Adipocyte (in vitro differentiated cells): ENCODE measurements at regions not wholly inside any gene's neighbourhood (a gene's known extent, or its start where the extent isn't known, plus 50 kb on each side); places are given as distances from the start of the nearest gene placed in this dataset.

Experiments
- DNase-seq: peaks from one replicate; pipeline ENCODE4 v3.0.0-alpha.2; 2015; ENCODE audit warnings: low read depth
- H3K27me3 ChIP-seq: replicated peaks from 2 replicates; pipeline ENCODE4 v1.7.0; 2013; ENCODE audit warnings: mild to moderate bottlenecking, low read length, moderate library complexity; ENCODE audit not compliant: control insufficient read depth, insufficient read depth
- H3K36me3 ChIP-seq: 2 replicates; pipeline ENCODE4 v1.7.0; 2013; ENCODE audit warnings: low read length, mild to moderate bottlenecking, moderate library complexity; ENCODE audit not compliant: control insufficient read depth, insufficient read depth, severe bottlenecking
- H3K4me1 ChIP-seq: 2 replicates; pipeline ENCODE4 v1.7.0; 2013; ENCODE audit warnings: mild to moderate bottlenecking, low read length, moderate library complexity; ENCODE audit not compliant: control insufficient read depth, insufficient read depth
- H3K4me3 ChIP-seq: 2 replicates; pipeline ENCODE4 v1.7.0; 2013; ENCODE audit warnings: mild to moderate bottlenecking, low read length, moderate library complexity
- H3K9ac ChIP-seq: 2 replicates; pipeline ENCODE4 v1.7.0; 2013; ENCODE audit warnings: mild to moderate bottlenecking, low read length, moderate library complexity
- H3K9me3 ChIP-seq: 2 replicates; pipeline ENCODE4 v1.7.0; 2013; ENCODE audit warnings: mild to moderate bottlenecking, low read length, moderate library complexity; ENCODE audit not compliant: control insufficient read depth

DNA sequence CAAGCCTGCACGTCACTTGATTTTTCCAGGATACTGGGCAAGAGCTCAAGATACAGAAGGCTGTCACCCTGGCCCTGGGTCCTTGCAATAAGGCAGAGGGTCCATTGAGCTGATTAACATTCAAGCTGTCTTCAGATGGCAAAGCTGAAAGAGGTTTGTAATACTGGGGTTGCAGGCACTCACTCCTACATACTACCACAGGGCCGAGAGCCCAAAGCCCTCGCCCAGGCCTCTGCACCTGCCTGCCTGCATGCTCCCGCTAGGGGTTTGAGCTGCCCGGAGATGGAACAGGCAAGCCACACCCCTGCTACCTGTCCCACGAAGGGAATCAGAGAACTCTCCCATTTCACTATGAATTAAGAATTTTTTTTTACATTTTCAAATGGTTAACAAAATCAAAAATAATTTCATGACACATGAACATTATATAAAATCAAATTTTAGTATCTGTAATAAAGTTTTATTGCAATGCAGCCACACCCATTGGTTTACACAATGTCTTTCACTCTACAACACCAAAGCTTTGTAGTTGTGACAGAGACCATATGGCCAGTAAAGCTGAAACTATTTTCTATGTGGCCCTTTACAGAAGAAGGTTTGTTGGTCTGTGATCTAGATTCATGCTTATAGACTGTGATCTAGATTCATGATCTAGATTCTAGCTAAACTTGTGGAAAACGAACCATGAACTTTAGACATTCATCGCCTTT, 530.4 kb upstream of the IGFBP7 start:
- no peak for DNase-seq
- no peak overlapping the region for H3K9ac ChIP-seq
- H3K4me1 ChIP-seq, result no peaks in the 10 kb centered on the region
- H3K36me3 ChIP-seq, result no peaks in the 10 kb centered on the region
- no peaks in the 10 kb centered on the region for H3K9me3 ChIP-seq
- no peak overlapping the region for H3K4me3 ChIP-seq
- no peaks in the 10 kb centered on the region for H3K27me3 ChIP-seq

DNA sequence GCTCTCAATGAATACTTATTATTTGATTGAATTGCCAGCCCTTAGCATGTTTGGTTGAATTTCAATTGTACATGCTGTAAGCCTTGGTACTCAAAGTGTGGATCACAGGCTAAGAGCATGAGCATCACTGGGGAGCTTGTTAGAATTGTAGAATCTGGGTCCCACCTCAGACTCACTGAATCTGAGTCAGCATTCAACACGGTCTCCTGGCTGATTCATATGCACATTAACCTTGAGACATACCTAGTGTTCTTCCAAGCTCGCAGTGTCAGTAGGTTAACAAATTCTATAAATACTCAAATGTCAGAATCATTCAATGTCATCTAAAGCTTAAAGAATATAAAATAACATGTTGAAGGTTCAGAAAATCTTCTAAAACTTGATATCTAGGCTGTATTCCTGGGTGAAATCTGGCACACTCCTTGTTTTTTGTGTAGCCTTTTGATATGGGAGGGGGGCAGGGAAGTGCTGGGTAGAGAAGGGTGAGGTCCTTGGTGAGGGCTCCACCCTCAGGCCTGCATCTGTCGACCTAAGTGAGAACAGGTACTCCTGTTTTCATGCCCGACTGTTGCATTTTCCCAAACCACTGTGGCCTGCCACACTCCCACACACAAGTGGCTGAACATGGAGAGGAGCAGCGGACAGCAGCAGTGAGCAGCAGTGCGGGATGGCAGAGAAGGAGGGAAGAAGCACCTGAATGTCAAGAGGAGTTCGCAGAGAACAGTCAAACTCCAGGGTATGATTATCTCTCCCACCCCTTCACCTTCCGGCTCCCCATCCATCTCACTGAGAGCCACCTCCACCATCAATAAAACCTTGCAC, 529.6 kb upstream of the IGFBP7 start:
- no peak for DNase-seq
- H3K9ac ChIP-seq, result no peak overlapping the region
- H3K4me1 ChIP-seq, result no peaks in the 10 kb centered on the region

DNA sequence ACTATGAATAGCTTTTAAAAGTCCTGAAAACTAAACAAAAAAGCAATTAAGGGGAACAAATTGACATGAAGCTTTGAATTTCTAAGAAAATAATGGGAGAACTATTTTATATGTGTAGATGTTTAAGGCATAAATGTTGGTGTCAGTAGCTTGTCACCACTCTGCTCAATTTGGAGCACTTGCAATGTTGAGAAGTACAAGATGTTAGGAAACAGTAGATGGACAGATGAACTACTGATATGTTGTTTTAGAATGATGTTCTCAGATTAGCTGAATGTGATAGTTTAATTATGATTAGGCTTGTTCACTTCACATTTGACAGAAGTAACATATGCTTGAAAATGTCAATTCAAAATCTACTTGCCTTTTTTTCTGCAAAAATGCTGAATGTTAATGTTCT, 525.7 kb upstream of the IGFBP7 start:
- no peaks in the 10 kb centered on the region for H3K4me1 ChIP-seq
- H3K9me3 ChIP-seq, result no peaks in the 10 kb centered on the region
- H3K27me3 ChIP-seq, result no peaks in the 10 kb centered on the region
- DNase-seq, result no peak
- no peak overlapping the region for H3K9ac ChIP-seq
- H3K4me3 ChIP-seq, result no peak overlapping the region
- H3K36me3 ChIP-seq, result no peaks in the 10 kb centered on the region

More for the DNA sequence above, 529.6 kb upstream of the IGFBP7 start:
- Histone ChIP-seq H3K9me3 (no peaks in the 10 kb centered on the region), H3K36me3 (no peaks in the 10 kb centered on the region), H3K27me3 (no peaks in the 10 kb centered on the region), H3K4me3 (no peak overlapping the region)

DNA sequence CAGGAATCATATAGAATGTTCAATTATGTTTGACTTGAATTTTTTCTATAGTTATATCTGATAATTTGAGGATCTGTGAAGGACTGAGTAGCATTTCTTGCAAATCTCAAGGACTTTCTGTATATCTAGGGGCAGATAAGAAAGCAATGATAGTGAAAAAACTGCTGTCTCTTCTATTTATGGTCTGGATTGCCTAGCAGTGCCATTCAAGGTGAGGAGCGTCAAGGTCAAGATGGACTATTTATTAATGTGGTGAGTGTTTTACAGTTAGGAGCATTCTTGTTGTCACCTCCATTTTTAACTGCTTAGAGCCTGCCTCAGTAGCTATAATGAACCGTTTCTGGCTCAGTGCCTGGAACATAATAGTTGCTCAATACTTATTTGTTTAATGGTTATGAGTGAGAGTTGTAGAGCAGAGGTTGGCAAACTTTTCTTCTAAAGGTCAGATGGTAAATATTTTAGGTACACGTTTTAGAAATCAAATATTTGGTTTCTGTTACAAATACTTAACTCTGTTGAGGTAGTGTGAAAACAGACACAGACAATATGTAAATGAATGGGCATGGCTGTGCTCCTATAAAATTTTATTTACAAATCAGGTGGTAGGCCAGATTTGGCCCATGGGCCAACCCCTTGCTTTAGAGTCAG, 523.2 kb upstream of the IGFBP7 start:
- H3K4me1 ChIP-seq, result no peaks in the 10 kb centered on the region
- no peaks in the 10 kb centered on the region for H3K9me3 ChIP-seq
- H3K4me3 ChIP-seq, result no peak overlapping the region
- no peak for DNase-seq
- no peak overlapping the region for H3K9ac ChIP-seq
- H3K36me3 ChIP-seq, result no peaks in the 10 kb centered on the region
- H3K27me3 ChIP-seq, result no peaks in the 10 kb centered on the region

DNA sequence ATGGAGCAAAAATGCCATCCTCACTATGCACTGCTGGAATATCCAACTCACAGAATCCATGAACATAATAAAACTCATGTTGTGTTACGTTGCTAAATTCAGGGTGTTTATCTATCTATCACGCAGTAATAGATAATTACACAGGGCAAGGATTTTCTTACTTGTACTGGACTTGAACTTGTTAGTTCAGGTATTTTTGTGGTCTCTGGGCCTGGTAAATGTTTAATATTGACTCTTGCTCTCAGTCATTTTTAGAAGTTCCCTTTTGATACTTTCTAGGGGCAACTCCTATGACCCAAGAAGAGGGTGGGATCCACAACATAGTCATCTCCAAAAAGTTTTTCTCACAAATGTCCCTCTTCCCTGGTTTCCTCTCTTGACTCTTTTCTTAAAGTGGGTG, 522.4 kb upstream of the IGFBP7 start:
- H3K4me3 ChIP-seq, result no peak overlapping the region
- H3K27me3 ChIP-seq, result no peaks in the 10 kb centered on the region

DNA sequence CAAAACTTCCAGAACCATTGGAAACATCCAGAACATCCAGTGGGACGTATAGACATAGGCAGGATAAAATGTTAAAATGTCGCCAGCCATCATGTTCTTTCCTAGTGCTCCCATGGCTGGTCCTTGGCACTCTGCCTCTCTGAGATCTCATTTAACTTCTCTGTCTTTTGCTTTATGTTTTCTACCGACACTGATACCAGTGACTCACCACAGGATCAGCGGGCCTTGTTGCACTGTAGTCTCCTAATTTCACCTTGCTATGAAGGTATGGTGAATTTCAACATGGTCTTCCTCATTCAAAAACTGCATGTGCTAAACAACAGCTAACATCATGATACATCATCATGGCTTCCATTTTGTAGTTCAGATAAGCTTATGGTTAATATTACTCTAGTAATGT, 521.0 kb upstream of the IGFBP7 start:
- no peak overlapping the region for H3K9ac ChIP-seq
- no peaks in the 10 kb centered on the region for H3K27me3 ChIP-seq
- no peaks in the 10 kb centered on the region for H3K4me1 ChIP-seq
- no peak for DNase-seq
- no peaks in the 10 kb centered on the region for H3K36me3 ChIP-seq
- no peak overlapping the region for H3K4me3 ChIP-seq
- H3K9me3 ChIP-seq, result no peaks in the 10 kb centered on the region

More for the DNA sequence above, 522.4 kb upstream of the IGFBP7 start:
- no peak for DNase-seq
- Histone ChIP-seq H3K36me3 (no peaks in the 10 kb centered on the region), H3K9me3 (no peaks in the 10 kb centered on the region), H3K4me1 (no peaks in the 10 kb centered on the region), H3K9ac (no peak overlapping the region)

DNA sequence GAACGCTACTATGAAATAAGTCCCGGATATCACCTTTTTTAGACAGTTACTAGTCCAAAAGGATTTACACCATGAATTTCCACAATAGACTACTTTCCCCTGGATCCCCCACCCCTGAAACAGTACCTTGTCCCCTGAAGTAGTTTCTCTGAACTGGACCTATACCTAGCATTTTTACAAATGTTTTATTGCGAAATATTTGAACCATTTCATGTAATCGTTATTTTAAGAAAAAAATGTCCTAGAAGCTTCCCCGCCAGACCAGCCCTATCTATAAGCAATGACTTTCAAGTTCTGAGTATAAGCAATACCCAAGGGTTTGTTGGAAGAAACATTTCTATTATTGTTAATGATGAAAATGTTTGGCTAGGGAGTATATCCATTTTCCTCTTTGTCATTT, 517.8 kb upstream of the IGFBP7 start:
- H3K27me3 ChIP-seq, result no peaks in the 10 kb centered on the region

DNA sequence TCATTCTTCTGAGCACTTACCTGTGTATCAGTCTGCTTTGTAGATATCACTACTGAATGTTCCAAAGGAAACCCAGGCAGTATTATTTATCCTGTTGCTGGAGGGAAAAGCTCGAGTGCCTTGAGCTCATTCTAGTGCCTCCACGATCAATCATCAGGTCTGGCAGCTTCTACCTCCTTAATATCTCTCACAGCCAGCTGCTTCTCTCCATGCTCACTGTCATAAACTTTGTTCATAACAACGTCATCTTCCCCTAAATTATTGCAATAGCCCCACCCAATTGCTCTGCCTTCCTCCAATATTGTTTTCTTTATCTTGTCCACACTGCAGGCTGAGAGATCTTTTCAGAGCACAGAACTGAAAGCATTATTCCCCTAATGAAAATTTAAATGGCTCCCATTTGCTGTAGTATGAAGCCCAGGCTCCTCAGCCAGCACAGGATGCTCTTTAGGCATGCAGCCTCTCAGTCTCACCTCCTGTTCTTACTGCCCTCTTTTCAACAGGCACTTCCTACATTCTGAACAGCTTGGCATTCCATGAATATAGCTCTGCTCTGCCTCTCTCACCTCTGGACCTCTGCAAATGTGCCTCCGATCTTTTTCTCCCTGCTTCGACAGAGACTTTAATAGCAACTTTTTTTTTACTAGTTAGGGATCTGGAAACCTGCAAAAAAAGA, 504.2 kb upstream of the IGFBP7 start:
- Histone ChIP-seq H3K36me3 (no peaks in the 10 kb centered on the region), H3K27me3 (no peaks in the 10 kb centered on the region), H3K4me1 (no peaks in the 10 kb centered on the region), H3K9me3 (no peaks in the 10 kb centered on the region), H3K4me3 (no peak overlapping the region), H3K9ac (no peak overlapping the region)
- no peak for DNase-seq

More for the DNA sequence above, 517.8 kb upstream of the IGFBP7 start:
- DNase-seq, result no peak
- no peaks in the 10 kb centered on the region for H3K9me3 ChIP-seq
- no peaks in the 10 kb centered on the region for H3K36me3 ChIP-seq
- no peaks in the 10 kb centered on the region for H3K4me1 ChIP-seq
- H3K9ac ChIP-seq, result no peak overlapping the region
- no peak overlapping the region for H3K4me3 ChIP-seq

DNA sequence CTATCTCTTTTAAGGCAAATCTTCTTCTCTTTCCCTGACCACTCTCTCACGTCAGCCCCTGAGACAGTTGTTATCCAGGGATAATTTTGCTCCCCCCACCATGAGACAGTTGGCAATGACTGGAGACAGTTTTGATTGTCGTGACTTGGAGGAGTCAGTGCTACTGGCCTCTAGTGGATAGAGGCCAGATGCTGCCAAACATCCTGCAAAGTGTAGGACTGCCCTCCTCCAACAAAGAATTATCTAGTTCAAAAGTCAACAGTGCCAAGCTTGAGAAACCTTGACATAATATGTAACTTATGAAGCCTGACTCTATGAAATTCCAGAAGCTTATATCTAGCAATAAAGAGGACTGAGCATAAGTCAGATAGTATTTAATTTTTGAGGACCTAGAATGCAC, 502.1 kb upstream of the IGFBP7 start:
- no peaks in the 10 kb centered on the region for H3K4me1 ChIP-seq
- H3K27me3 ChIP-seq, result no peaks in the 10 kb centered on the region
- no peaks in the 10 kb centered on the region for H3K36me3 ChIP-seq
- no peaks in the 10 kb centered on the region for H3K9me3 ChIP-seq
- no peak overlapping the region for H3K4me3 ChIP-seq
- H3K9ac ChIP-seq, result no peak overlapping the region
- DNase-seq, result no peak

DNA sequence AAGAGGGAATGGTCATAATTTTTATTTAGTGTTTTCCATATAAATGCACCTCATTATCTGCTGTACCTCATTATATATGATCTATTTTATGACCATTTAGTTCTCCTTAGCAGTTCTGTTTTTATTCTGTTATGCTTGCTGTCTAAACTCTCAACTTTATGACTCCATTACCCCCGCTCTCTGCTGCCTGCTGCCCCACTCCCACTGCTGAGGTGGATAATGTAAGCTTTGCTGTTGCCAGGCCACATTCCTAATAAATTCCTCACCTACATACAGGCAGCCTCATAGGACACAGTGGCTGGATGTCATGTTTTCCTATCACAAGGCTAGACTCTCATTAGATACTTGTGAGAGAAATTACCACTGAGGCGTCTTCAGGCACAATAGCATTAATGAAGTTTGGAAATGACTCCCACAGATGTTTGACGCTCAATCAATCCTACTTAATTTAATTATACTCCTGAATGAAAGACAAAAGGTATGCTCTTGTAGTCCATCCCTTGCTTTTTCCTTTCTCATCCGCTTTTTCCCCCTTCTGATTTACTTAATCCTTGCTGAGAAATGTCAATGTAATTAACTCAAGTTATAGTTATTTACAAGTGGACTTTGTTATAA, 497.5 kb upstream of the IGFBP7 start:
- DNase-seq, result no peak
- Histone ChIP-seq H3K27me3 (no peaks in the 10 kb centered on the region), H3K9ac (no peak overlapping the region), H3K9me3 (no peaks in the 10 kb centered on the region), H3K4me1 (no peaks in the 10 kb centered on the region), H3K4me3 (no peak overlapping the region), H3K36me3 (no peaks in the 10 kb centered on the region)

DNA sequence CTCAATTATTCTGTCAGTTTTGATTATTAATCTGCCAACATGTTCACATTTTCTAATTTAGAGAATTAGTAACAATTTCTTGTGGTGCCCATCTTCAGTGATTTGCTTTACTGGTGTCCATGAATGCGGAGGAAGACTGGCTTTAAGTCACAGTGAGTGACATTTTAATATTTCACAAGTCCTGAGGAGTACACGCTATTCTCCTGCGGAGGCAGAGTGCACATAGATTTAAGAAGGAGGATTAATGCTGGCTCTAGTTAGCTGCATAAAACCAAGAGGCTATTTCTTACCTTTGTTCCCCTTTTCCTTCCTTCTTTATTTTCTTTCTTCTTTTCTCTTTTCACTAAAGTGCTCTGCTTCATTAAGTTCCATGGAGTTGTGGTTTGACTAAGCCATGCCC, 495.2 kb upstream of the IGFBP7 start:
- Histone ChIP-seq H3K4me1 (no peaks in the 10 kb centered on the region), H3K4me3 (no peak overlapping the region), H3K9me3 (no peaks in the 10 kb centered on the region), H3K36me3 (no peaks in the 10 kb centered on the region), H3K27me3 (no peaks in the 10 kb centered on the region), H3K9ac (no peak overlapping the region)
- no peak for DNase-seq
